Liver (tissue), 7 donors: ENCODE measurements at regions not wholly inside any gene's neighbourhood (a gene's known extent, or its start where the extent isn't known, plus 50 kb on each side); places are given as distances from the start of the nearest gene placed in this dataset.

Experiments used
- DNase-seq: peaks from one replicate; pipeline ENCODE4 v3.0.0-alpha.2; 2017; ENCODE audit warnings: low spot score
- H3K27ac ChIP-seq, 2 donors: one replicate each; pipeline ENCODE4 v1.7.0; 2013; ENCODE audit warnings: inconsistent platforms in 2 of 2, low read length in 2 of 2, control low read depth in 1 of 2, low read depth in 1 of 2, mild to moderate bottlenecking in 1 of 2
- H3K27me3 ChIP-seq, 4 donors: one replicate each; pipeline versions ENCODE4 v1.6.1 to v1.7.0; 2013; ENCODE audit warnings: low read length in 3 of 4, inconsistent platforms in 1 of 4, mild to moderate bottlenecking in 1 of 4, moderate library complexity in 1 of 4; ENCODE audit not compliant: control insufficient read depth in 4 of 4, insufficient read depth in 4 of 4
- H3K36me3 ChIP-seq, 4 donors: one replicate each; pipeline versions ENCODE4 v1.6.1 to v1.7.0; 2013; ENCODE audit warnings: low read length in 3 of 4, mild to moderate bottlenecking in 3 of 4, low read depth in 1 of 4, moderate library complexity in 1 of 4; ENCODE audit not compliant: control insufficient read depth in 4 of 4, insufficient read depth in 3 of 4
- H3K4me1 ChIP-seq, 4 donors: one replicate each; pipeline versions ENCODE4 v1.6.1 to v1.7.0; 2013; ENCODE audit warnings: low read length in 3 of 4, mild to moderate bottlenecking in 3 of 4, moderate library complexity in 1 of 4; ENCODE audit not compliant: control insufficient read depth in 4 of 4, insufficient read depth in 4 of 4
- H3K4me3 ChIP-seq, 3 donors: one replicate each; pipeline versions ENCODE4 v1.6.1 to v1.7.0; 2013; ENCODE audit warnings: low read length in 3 of 3, control low read depth in 1 of 3, low read depth in 1 of 3, mild to moderate bottlenecking in 1 of 3
- H3K9ac ChIP-seq, 2 donors: one replicate each; pipeline ENCODE4 v1.7.0; 2013; ENCODE audit warnings: low read length in 2 of 2, mild to moderate bottlenecking in 2 of 2, moderate library complexity in 2 of 2, control low read depth in 1 of 2, low read depth in 1 of 2
- H3K9me3 ChIP-seq, 4 donors: one replicate each; pipeline versions ENCODE4 v1.6.1 to v1.7.0; 2013; ENCODE audit warnings: low read length in 3 of 4; ENCODE audit not compliant: control insufficient read depth in 4 of 4
- ATF3 ChIP-seq: IDR thresholded peaks from 2 replicates; pipeline ENCODE4 v1.6.1; 2016; ENCODE audit warnings: antibody characterized with exemption
- EGR1 ChIP-seq, 2 donors: IDR thresholded peaks; 2 replicates each; pipeline ENCODE4 v1.6.1; 2016 to 2018; ENCODE audit warnings: antibody characterized with exemption in 2 of 2, low read depth in 2 of 2
- FOXA1 ChIP-seq: IDR thresholded peaks from 2 replicates; pipeline ENCODE4 v1.6.1; 2016; ENCODE audit warnings: antibody characterized with exemption
- FOXA2 ChIP-seq: IDR thresholded peaks from 2 replicates; pipeline ENCODE4 v1.6.1; 2016; ENCODE audit warnings: antibody characterized with exemption
- GABPA ChIP-seq, 2 donors: IDR thresholded peaks in 1 of 2; conservative IDR thresholded peaks in 1 of 2; 2 replicates each; pipeline ENCODE4 v1.6.1; 2016; ENCODE audit warnings: antibody characterized with exemption in 2 of 2, mild to moderate bottlenecking in 1 of 2, moderate library complexity in 1 of 2
- HNF4G ChIP-seq: IDR thresholded peaks from 2 replicates; pipeline ENCODE4 v1.6.1; 2016; ENCODE audit warnings: antibody characterized with exemption
- JUND ChIP-seq, 2 donors: IDR thresholded peaks; 2 replicates each; pipeline ENCODE4 v1.6.1; 2016; ENCODE audit warnings: antibody characterized with exemption in 2 of 2
- MAX ChIP-seq: IDR thresholded peaks from 2 replicates; pipeline ENCODE4 v1.6.1; 2016; ENCODE audit warnings: antibody characterized with exemption
- NR2F2 ChIP-seq: IDR thresholded peaks from 2 replicates; pipeline ENCODE4 v1.6.1; 2016; ENCODE audit warnings: antibody characterized with exemption
- RAD21 ChIP-seq, 2 donors: IDR thresholded peaks; 2 replicates each; pipeline ENCODE4 v1.6.1; 2016; ENCODE audit warnings: antibody characterized with exemption in 2 of 2, mild to moderate bottlenecking in 2 of 2
- RXRA ChIP-seq, 2 donors: IDR thresholded peaks; 2 replicates each; pipeline ENCODE4 v1.6.1; 2017 to 2018; ENCODE audit warnings: antibody characterized with exemption in 2 of 2, mild to moderate bottlenecking in 1 of 2
- SP1 ChIP-seq: IDR thresholded peaks from 2 replicates; pipeline ENCODE4 v1.6.1; 2018; ENCODE audit warnings: antibody characterized with exemption, mild to moderate bottlenecking
- TAF1 ChIP-seq: conservative IDR thresholded peaks from 2 replicates; pipeline ENCODE4 v1.6.1; 2016; ENCODE audit warnings: antibody characterized with exemption, mild to moderate bottlenecking
- YY1 ChIP-seq: IDR thresholded peaks from 2 replicates; pipeline ENCODE4 v1.6.1; 2016; ENCODE audit warnings: antibody characterized with exemption, mild to moderate bottlenecking
- ZBTB33 ChIP-seq: IDR thresholded peaks from 2 replicates; pipeline ENCODE4 v1.6.1; 2016; ENCODE audit warnings: antibody characterized with exemption
- WGBS: extraction: QIAGEN DNeasy Blood & Tissue Kit; methylation state at CpG from one replicate; pipeline ENCODE4 v1.1.7; 2013; 5-methylcytosine and 5-hydroxymethylcytosine counted together
- donor health status: healthy.
- donor health status: healthy.
- donor health status: healthy.
- donor health status: healthy.

- H3K9ac ChIP-seq: no peak overlapping the region
- TF ChIP-seq FOXA2 (no peak), RAD21 (IDR thresholded peaks at IDR 0.05) (peak in 1 of 2 donors; percentile 33), FOXA1 (no peak), RXRA (IDR thresholded peaks at IDR 0.05) (no peak), TAF1 (no peak), YY1 (no peak)
- no peaks in the 10 kb centered on the region for H3K9me3 ChIP-seq
- WGBS: 79% methylated on average over 12 of the region's 12 CpGs
- H3K27ac ChIP-seq: no peak overlapping the region
- no peaks in the 10 kb centered on the region for H3K4me1 ChIP-seq
- no peaks in the 10 kb centered on the region for H3K27me3 ChIP-seq
- no peaks in the 10 kb centered on the region for H3K36me3 ChIP-seq
- DNase-seq: no peak
- H3K4me3 ChIP-seq: no peak overlapping the region
These were observed 166.1 kb upstream of the CST7 start for GRCh38 chr20:24782801-24783630.

- Histone ChIP-seq H3K9ac (no peak overlapping the region), H3K36me3 (no peaks in the 10 kb centered on the region), H3K4me1 (no peaks in the 10 kb centered on the region), H3K27me3 (no peaks in the 10 kb centered on the region), H3K4me3 (no peak overlapping the region), H3K27ac (no peak overlapping the region), H3K9me3 (no peaks in the 10 kb centered on the region)
- no peak for DNase-seq
- no peak for TF ChIP-seq MAX
- TF ChIP-seq NR2F2: no peak
- TF ChIP-seq EGR1 (IDR thresholded peaks at IDR 0.05; ENCODE audit: low read depth in 2 of 2): no peak
- WGBS: 81% methylated on average over 9 of the region's 9 CpGs
These were observed 165.2 kb upstream of the CST7 start for GRCh38 chr20:24783631-24784492.

- no peaks in the 10 kb centered on the region for H3K27me3 ChIP-seq
- H3K27ac ChIP-seq: no peak overlapping the region
- WGBS: 75% methylated on average over 2 of the region's 2 CpGs
- H3K4me3 ChIP-seq: no peak overlapping the region
- no peak for DNase-seq
- H3K4me1 ChIP-seq: no peaks in the 10 kb centered on the region
- no peaks in the 10 kb centered on the region for H3K36me3 ChIP-seq
- no peak overlapping the region for H3K9ac ChIP-seq
- H3K9me3 ChIP-seq: no peaks in the 10 kb centered on the region
- no peak for TF ChIP-seq HNF4G
- no peak for TF ChIP-seq SP1
- no peak for TF ChIP-seq ATF3
- no peak for TF ChIP-seq RXRA (IDR thresholded peaks at IDR 0.05)
- TF ChIP-seq GABPA (IDR thresholded peaks at IDR 0.05 in 1 of 2, conservative IDR thresholded peaks at IDR 0.05 in 1 of 2): no peak
- no peak for TF ChIP-seq ZBTB33
- no peak for TF ChIP-seq JUND (IDR thresholded peaks at IDR 0.05)
- TF ChIP-seq FOXA1: no peak
- TF ChIP-seq YY1: no peak
These were observed 164.5 kb upstream of the CST7 start for GRCh38 chr20:24784607-24785006.
